Sigmoid colon (tissue), 6 donors: ENCODE measurements at regions not wholly inside any gene's neighbourhood (a gene's known extent, or its start where the extent isn't known, plus 50 kb on each side); places are given as distances from the start of the nearest gene placed in this dataset.

Source experiments
- DNase-seq: peaks from one replicate; pipeline ENCODE4 v3.0.0-alpha.2; 2019
- H3K27ac ChIP-seq, 4 donors: fragments of 200-600 bp; sonication (generic); one replicate each; pipeline ENCODE4 v1.5.1; 2016 to 2019; ENCODE audit warnings: mild to moderate bottlenecking in 1 of 4
- H3K27me3 ChIP-seq, 3 donors: fragments of 200-600 bp; sonication (generic); one replicate each; pipeline ENCODE4 v1.5.1; 2019; ENCODE audit warnings: mild to moderate bottlenecking in 1 of 3
- H3K36me3 ChIP-seq, 4 donors: fragments of 200-600 bp; sonication (generic); one replicate each; pipeline ENCODE4 v1.5.1; 2016 to 2019
- H3K4me1 ChIP-seq, 4 donors: fragments of 200-600 bp; sonication (generic); one replicate each; pipeline ENCODE4 v1.5.1; 2017 to 2019
- H3K4me3 ChIP-seq, 4 donors: fragments of 200-600 bp; sonication (generic); one replicate each; pipeline ENCODE4 v1.5.1; 2017 to 2019; ENCODE audit warnings: mild to moderate bottlenecking in 2 of 4, moderate library complexity in 1 of 4
- H3K9me3 ChIP-seq, 4 donors: fragments of 200-600 bp in 3 of 4; sonication (generic) in 3 of 4; one replicate each; pipeline versions ENCODE4 v1.5.1 to v1.6.1; 2013 to 2019
- CTCF ChIP-seq, 4 experiments: fragments of 450-650 bp in 3 of 4; fragments of 200-600 bp in 1 of 4; IDR thresholded peaks; one replicate each; pipeline ENCODE4 v1.5.1; 2016 to 2019; ENCODE audit warnings: antibody characterized with exemption in 4 of 4, mild to moderate bottlenecking in 3 of 4, moderate library complexity in 2 of 4
- EP300 ChIP-seq, 4 donors: sonication (generic); formaldehyde crosslinking; IDR thresholded peaks; one replicate each; pipeline ENCODE4 v1.6.1; 2017; ENCODE audit warnings: antibody characterized with exemption in 4 of 4
- POLR2A ChIP-seq, 2 donors: fragments of 450-650 bp; IDR thresholded peaks; one replicate each; pipeline ENCODE4 v1.6.1; 2016; ENCODE audit warnings: antibody characterized with exemption in 2 of 2, mild to moderate bottlenecking in 2 of 2, moderate library complexity in 2 of 2
- POLR2AphosphoS5 ChIP-seq, 4 donors: sonication (generic); formaldehyde crosslinking; IDR thresholded peaks; one replicate each; pipeline ENCODE4 v1.6.1; 2017; ENCODE audit warnings: antibody characterized with exemption in 4 of 4
- WGBS, 2 donors: extraction: QIAGEN DNeasy Blood & Tissue Kit; methylation state at CpG; one replicate each; pipeline ENCODE4 v1.1.7; 2013; 5-methylcytosine and 5-hydroxymethylcytosine counted together
- intact Hi-C: fragments of 100-400 bp; cut with DNase I; formaldehyde crosslinking; loops from one replicate; pipeline ENCODE4 v1.15.1; 2023
- donor health status: healthy with polysubstance abuse.
- donor health status: healthy.

DNA sequence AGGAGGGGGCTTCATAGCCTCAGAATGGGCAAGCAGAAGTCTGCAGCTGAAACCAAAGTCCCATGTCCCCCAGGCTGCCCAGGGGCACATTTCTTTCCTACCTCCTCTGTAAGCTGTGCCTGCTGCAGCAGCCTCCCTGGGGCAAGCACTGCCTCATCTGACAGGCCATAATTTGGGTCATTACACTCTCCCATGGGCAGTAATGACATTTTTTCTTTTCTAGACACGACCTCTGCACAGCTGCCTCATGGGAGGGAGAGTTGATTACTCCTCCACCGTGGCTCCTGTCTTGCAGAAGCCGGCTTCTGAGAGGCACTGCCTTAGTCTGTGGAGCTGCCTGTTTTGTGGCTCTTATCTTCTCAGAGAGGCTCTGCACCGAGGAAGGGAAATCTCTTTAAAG is 268.9 kb downstream of the TDRD15 start:
- TF ChIP-seq CTCF (IDR thresholded peaks at IDR 0.05) (no peak), POLR2A (IDR thresholded peaks at IDR 0.05) (no peak), EP300 (IDR thresholded peaks at IDR 0.05) (no peak), POLR2AphosphoS5 (IDR thresholded peaks at IDR 0.05) (no peak)
- no peak for DNase-seq
- Histone ChIP-seq H3K27me3 (no peaks in the 10 kb centered on the region), H3K4me3 (no peak overlapping the region), H3K9me3 (no peaks in the 10 kb centered on the region), H3K4me1 (no peaks in the 10 kb centered on the region), H3K36me3 (no peaks in the 10 kb centered on the region), H3K27ac (no peak overlapping the region)
- WGBS, 2 donors: 8 to 21% methylated on average over 4 of the region's 4 CpGs
- intact Hi-C loops: no loop called here

GRCh38 chr2:21393173-21393572 is 269.4 kb downstream of the TDRD15 start:
- no peak overlapping the region for H3K27ac ChIP-seq
- H3K27me3 ChIP-seq: no peaks in the 10 kb centered on the region
- no peaks in the 10 kb centered on the region for H3K9me3 ChIP-seq
- H3K36me3 ChIP-seq: no peaks in the 10 kb centered on the region
- TF ChIP-seq EP300 (IDR thresholded peaks at IDR 0.05): no peak
- TF ChIP-seq CTCF (IDR thresholded peaks at IDR 0.05): no peak
- TF ChIP-seq POLR2AphosphoS5 (IDR thresholded peaks at IDR 0.05): no peak
- TF ChIP-seq POLR2A (IDR thresholded peaks at IDR 0.05): no peak
- intact Hi-C loops: no loop called here
- no peaks in the 10 kb centered on the region for H3K4me1 ChIP-seq
- H3K4me3 ChIP-seq: no peak overlapping the region
- no peak for DNase-seq
- WGBS, 2 donors: 29 to 39% methylated on average over 5 of the region's 5 CpGs

DNA sequence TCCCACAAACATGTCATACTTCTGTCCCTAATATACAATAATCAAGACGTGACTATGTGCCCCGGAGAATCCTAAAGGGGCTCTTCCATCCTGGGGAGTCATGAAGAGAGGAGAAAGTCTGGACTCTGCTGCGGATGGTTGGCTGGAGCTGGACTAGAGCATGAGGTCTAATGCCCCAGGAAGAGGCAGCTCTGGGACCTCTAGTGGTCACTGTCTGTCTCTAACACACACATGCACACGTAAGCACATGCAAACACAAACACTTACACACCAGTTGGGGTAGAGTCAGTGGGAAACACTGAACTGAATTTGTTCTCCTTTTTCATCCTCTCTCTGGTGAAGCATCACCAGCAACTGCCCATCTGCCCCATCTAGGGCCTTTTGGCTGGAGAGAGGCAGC is 271.6 kb downstream of the TDRD15 start:
- no peak for DNase-seq
- intact Hi-C loops: no loop called here
- TF ChIP-seq POLR2A (IDR thresholded peaks at IDR 0.05) (no peak), POLR2AphosphoS5 (IDR thresholded peaks at IDR 0.05) (no peak)
- Histone ChIP-seq H3K27ac (no peak overlapping the region), H3K9me3 (no peaks in the 10 kb centered on the region), H3K4me3 (no peak overlapping the region), H3K27me3 (no peaks in the 10 kb centered on the region), H3K4me1 (no peaks in the 10 kb centered on the region), H3K36me3 (no peaks in the 10 kb centered on the region)
- 72 to 86% methylated on average over 4 of the region's 4 CpGs for WGBS, 2 donors

DNA sequence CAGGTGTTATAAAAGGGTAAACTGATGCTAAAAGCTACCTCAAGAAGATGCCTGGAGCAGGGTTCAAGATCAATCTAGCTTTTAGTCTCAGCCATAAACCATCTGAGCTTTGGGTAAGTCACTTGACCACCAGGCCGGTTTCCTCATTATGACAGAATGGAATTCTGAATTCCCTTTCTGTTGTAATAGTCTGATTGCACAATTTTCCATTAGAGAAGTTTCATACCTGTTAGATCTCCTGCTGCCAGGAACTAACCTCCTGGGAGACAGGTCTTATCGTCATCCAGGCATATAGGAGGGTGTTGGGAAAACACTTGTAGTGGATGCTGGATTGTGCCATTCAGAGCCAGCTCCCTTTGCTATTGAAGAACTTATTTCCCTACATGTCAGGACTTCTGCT is 272.5 kb downstream of the TDRD15 start:
- no peak for DNase-seq
- 91 to 92% methylated on average over 2 of the region's 2 CpGs for WGBS, 2 donors
- Histone ChIP-seq H3K4me3 (no peak overlapping the region), H3K9me3 (no peaks in the 10 kb centered on the region), H3K36me3 (no peaks in the 10 kb centered on the region), H3K4me1 (no peaks in the 10 kb centered on the region), H3K27ac (no peak overlapping the region), H3K27me3 (no peaks in the 10 kb centered on the region)
- TF ChIP-seq POLR2AphosphoS5 (IDR thresholded peaks at IDR 0.05): no peak
- intact Hi-C loops: no loop called here

- Histone ChIP-seq H3K36me3 (no peaks in the 10 kb centered on the region), H3K9me3 (peaks cover 0 to 4% (median 0%) of the 10 kb centered on the region in 4 donors), H3K4me1 (no peaks in the 10 kb centered on the region), H3K4me3 (no peak overlapping the region), H3K27me3 (no peaks in the 10 kb centered on the region), H3K27ac (no peak overlapping the region)
- intact Hi-C loops: no loop called here
- no peak for DNase-seq
- TF ChIP-seq POLR2A (IDR thresholded peaks at IDR 0.05) (no peak), CTCF (IDR thresholded peaks at IDR 0.05) (no peak), POLR2AphosphoS5 (IDR thresholded peaks at IDR 0.05) (no peak), EP300 (IDR thresholded peaks at IDR 0.05) (no peak)
- 90 to 91% methylated on average over 4 of the region's 4 CpGs for WGBS, 2 donors
These were observed 277.4 kb downstream of the TDRD15 start for GRCh38 chr2:21401022-21401698.

DNA sequence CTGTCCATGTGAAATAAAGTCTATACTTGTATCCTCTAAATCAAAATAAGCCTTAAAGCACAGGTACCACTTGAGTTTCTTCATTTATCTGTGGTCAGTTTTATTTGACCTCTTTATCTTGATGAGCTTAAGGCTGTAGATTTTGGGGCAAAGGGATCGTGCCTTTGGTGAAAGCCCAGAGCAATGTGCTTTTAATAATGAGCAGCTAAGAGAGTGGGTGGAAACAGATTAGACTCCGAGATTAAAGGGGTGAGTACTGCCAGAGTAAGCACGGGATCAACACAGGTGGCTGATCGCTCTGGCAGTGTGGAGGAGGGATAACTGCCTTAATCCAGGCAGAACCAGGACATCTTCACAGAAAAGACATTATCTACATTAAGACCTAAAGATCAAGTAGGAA is 280.4 kb downstream of the TDRD15 start:
- TF ChIP-seq CTCF (IDR thresholded peaks at IDR 0.05) (no peak), EP300 (IDR thresholded peaks at IDR 0.05) (no peak), POLR2AphosphoS5 (IDR thresholded peaks at IDR 0.05) (no peak), POLR2A (IDR thresholded peaks at IDR 0.05) (no peak)
- no peak for DNase-seq
- peaks cover 0 to 4% (median 0%) of the 10 kb centered on the region in 4 donors for H3K9me3 ChIP-seq
- 86 to 92% methylated on average over 4 of the region's 4 CpGs for WGBS, 2 donors
- no peaks in the 10 kb centered on the region for H3K4me1 ChIP-seq
- H3K27me3 ChIP-seq: no peaks in the 10 kb centered on the region
- no peaks in the 10 kb centered on the region for H3K36me3 ChIP-seq
- no peak overlapping the region for H3K27ac ChIP-seq
- H3K4me3 ChIP-seq: no peak overlapping the region
- intact Hi-C loops: no loop called here
